Lower leg skin (tissue), 3 donors: ENCODE measurements at regions not wholly inside any gene's neighbourhood (a gene's known extent, or its start where the extent isn't known, plus 50 kb on each side); places are given as distances from the start of the nearest gene placed in this dataset.

ENCODE experiments used
- POLR2A ChIP-seq, 2 donors: fragments of 450-650 bp; IDR thresholded peaks; one replicate each; pipeline ENCODE4 v1.6.1; 2016 to 2017; ENCODE audit warnings: antibody characterized with exemption in 2 of 2, mild to moderate bottlenecking in 1 of 2, moderate library complexity in 1 of 2
- TF ChIP-seq, protein P1 (sequence below), 3 donors: fragments of 450-650 bp; IDR thresholded peaks; one replicate each; pipeline ENCODE4 v1.5.1; 2016; ENCODE audit warnings: antibody characterized with exemption in 3 of 3, mild to moderate bottlenecking in 3 of 3, moderate library complexity in 2 of 3

DNA sequence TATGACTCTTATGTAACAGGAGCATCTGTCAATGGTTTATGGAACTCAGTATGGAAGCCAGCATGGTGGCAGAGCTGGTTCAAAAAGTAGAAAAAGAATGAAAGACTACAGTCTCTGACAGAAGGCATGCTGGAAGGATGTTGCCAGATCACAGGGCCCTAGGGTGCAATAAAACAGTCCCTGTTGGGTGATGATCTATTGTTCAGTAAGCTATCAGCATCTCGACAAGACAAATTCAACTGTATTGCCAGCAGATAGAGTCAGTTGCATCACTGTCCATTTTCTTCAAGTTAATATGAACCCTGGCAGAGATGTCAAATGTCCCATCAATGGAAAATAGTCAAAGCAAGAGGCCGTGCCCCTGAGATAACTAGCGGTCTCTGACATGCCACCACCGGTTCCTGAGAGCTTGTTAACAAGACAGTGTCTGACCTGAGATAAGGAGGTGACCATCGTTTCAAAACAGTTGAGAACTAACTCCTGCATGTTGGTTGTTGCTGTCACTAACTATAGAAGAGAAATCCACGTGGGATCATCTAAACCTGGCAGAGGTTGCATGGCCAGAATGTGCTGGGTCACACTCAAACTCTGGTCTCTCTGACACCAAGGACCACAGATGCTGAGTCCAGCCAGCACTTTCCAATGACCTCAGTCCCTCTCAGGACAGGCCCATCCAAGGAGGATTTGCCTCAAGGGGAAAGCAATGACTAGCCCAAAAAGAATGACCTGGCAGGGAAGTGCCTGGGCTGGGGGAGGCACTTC, 125.9 kb downstream of the RIPK4 start:
- no peak for TF ChIP-seq POLR2A (IDR thresholded peaks at IDR 0.05)
- TF ChIP-seq, protein P1, sequence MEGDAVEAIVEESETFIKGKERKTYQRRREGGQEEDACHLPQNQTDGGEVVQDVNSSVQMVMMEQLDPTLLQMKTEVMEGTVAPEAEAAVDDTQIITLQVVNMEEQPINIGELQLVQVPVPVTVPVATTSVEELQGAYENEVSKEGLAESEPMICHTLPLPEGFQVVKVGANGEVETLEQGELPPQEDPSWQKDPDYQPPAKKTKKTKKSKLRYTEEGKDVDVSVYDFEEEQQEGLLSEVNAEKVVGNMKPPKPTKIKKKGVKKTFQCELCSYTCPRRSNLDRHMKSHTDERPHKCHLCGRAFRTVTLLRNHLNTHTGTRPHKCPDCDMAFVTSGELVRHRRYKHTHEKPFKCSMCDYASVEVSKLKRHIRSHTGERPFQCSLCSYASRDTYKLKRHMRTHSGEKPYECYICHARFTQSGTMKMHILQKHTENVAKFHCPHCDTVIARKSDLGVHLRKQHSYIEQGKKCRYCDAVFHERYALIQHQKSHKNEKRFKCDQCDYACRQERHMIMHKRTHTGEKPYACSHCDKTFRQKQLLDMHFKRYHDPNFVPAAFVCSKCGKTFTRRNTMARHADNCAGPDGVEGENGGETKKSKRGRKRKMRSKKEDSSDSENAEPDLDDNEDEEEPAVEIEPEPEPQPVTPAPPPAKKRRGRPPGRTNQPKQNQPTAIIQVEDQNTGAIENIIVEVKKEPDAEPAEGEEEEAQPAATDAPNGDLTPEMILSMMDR (IDR thresholded peaks at IDR 0.05): no peak
